ENCODE measurements at regions not wholly inside any gene's neighbourhood (a gene's known extent, or its start where the extent isn't known, plus 50 kb on each side); places are given as distances from the start of the nearest gene placed in this dataset.
"Not testable (repeated sequence)": the region's sequence is repeated elsewhere in the genome, so short reads cannot be mapped to it uniquely, and the experiment has no call there.

DNA sequence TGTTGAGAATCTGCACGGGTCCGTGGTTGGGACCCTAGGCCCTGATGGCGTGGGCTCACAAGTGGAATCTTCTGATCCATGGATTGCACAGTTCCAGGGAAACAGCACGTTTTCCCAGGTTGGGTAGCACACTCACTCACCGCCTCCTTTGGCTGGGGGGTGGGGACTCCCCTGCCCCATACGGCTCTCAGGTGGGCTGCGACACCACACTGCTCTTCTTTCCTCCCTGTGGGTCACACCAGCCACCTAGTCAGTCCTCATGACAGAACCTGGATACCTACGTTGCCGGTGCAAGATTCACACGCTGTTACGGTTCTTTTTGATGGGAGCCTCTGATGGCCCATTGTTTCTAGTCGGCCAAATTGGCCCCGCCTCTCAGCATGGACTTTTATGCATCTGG, 312.0 kb downstream of the MMUT start:
- no peaks in the 10 kb centered on the region for H3K27me3 Mint-ChIP-seq (ENCODE audit: low read depth)
- DNase-seq (no peak), ATAC-seq (replicated peaks in 1 of 2) (no peak)
- H3K4me1 Mint-ChIP-seq (ENCODE audit: low read depth) = no peaks in the 10 kb centered on the region
- peaks cover 6 to 16% of the 10 kb centered on the region in 2 donors for H3K9me3 Mint-ChIP-seq
- H3K27ac Mint-ChIP-seq = no peak overlapping the region
- no peak overlapping the region for H3K4me3 Mint-ChIP-seq
- peaks cover 3% of the 10 kb centered on the region in 2 donors for H3K36me3 Mint-ChIP-seq (ENCODE audit: insufficient read depth in 2 of 2)

DNA sequence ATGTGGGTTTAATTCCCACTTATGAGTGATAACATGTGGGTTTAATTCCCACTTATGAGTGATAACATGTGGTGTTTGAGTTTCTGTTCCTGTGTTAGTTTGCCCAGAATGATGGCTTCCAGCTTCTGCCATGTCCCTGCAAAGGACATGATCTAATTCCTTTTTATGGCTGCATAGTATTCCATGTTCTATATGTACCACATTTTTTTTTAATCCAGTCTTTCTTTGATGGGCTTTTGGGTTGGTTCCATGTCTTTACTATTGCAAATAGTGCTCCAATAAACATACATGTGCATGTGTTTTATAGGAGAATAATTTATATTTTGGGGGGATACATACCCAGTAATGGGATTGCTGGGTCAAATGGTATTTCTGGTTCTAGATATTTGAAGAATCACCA, 317.8 kb downstream of the MMUT start:
- Mint-ChIP-seq H3K27ac (no peak overlapping the region), H3K36me3 (ENCODE audit: insufficient read depth in 2 of 2) (peaks cover 0 to 2% of the 10 kb centered on the region in 2 donors), H3K4me3 (no peak overlapping the region), H3K9me3 (peaks cover 7 to 19% of the 10 kb centered on the region in 2 donors), H3K27me3 (ENCODE audit: low read depth) (no peaks in the 10 kb centered on the region), H3K4me1 (ENCODE audit: low read depth) (no peaks in the 10 kb centered on the region)
- ATAC-seq (replicated peaks in 1 of 2) (no peak), DNase-seq (no peak)

GRCh38 chr6:49142421-49143151, 320.5 kb downstream of the MMUT start:
- Mint-ChIP-seq H3K9me3 (peaks cover 2 to 8% of the 10 kb centered on the region in 2 donors), H3K27ac (no peak overlapping the region), H3K4me1 (ENCODE audit: low read depth) (no peaks in the 10 kb centered on the region), H3K4me3 (no peak overlapping the region), H3K36me3 (ENCODE audit: insufficient read depth in 2 of 2) (peaks cover 0 to 2% of the 10 kb centered on the region in 2 donors), H3K27me3 (ENCODE audit: low read depth) (no peaks in the 10 kb centered on the region)
- ATAC-seq (replicated peaks in 1 of 2) (no peak), DNase-seq (no peak)

GRCh38 chr6:49121970-49122369, 341.1 kb downstream of the MMUT start:
- ATAC-seq (replicated peaks in 1 of 2) (no peak), DNase-seq (no peak)
- Mint-ChIP-seq H3K9me3 (peaks cover 10% of the 10 kb centered on the region in 2 donors), H3K36me3 (ENCODE audit: insufficient read depth in 2 of 2) (peaks cover 0 to 2% of the 10 kb centered on the region in 2 donors), H3K4me1 (ENCODE audit: low read depth) (no peaks in the 10 kb centered on the region), H3K27ac (no peak overlapping the region), H3K27me3 (ENCODE audit: low read depth) (no peaks in the 10 kb centered on the region), H3K4me3 (no peak overlapping the region)

DNA sequence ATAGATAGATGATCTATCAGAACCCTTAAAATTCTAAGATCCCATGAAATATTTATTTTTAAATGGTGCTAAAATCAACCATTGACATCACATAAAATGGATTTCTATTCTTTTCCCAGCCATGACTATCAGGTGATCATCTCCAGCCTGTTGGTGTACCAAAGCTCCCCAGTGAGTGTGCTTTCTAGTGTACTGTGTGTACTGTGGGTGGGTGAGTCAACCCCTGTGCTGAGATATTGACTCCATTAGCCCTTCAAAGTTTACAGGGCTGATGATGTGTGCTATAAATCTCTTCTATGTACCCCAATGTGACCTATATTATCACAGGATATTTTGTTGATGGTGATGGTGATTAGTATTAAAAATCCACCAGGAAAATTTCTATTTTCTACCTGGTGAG, 344.6 kb downstream of the MMUT start:
- H3K36me3 Mint-ChIP-seq (ENCODE audit: insufficient read depth in 2 of 2) = peaks cover 0 to 4% of the 10 kb centered on the region in 2 donors
- no peak overlapping the region for H3K27ac Mint-ChIP-seq
- no peaks in the 10 kb centered on the region for H3K4me1 Mint-ChIP-seq (ENCODE audit: low read depth)
- H3K4me3 Mint-ChIP-seq = no peak overlapping the region
- DNase-seq (no peak), ATAC-seq (replicated peaks in 1 of 2) (no peak)
- H3K9me3 Mint-ChIP-seq = peaks cover 6 to 9% of the 10 kb centered on the region in 2 donors
- H3K27me3 Mint-ChIP-seq (ENCODE audit: low read depth) = no peaks in the 10 kb centered on the region

DNA sequence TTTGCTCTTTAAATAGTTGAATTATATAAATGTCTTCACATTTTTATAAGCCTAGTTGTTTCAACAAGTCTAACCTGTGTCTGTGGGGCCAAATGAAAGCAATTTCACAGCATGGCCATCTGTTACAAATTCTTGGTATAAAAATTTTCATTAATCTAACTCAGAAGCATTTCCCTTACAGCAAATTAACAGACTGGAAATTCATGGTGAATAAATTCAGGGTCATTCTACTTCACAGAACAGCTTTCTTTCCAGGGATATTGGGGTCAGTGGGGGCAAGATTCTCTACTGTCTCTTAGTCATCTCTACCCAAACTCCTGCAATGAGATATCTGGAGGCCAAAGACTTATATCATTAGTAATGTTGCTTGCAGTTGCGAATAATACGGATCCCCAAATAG, 352.1 kb downstream of the MMUT start:
- DNase-seq (no peak), ATAC-seq (replicated peaks in 1 of 2) (no peak)
- Mint-ChIP-seq H3K27ac (no peak overlapping the region), H3K4me3 (no peak overlapping the region), H3K9me3 (peaks cover 4% of the 10 kb centered on the region in 2 donors), H3K27me3 (ENCODE audit: low read depth) (no peaks in the 10 kb centered on the region), H3K4me1 (ENCODE audit: low read depth) (no peaks in the 10 kb centered on the region), H3K36me3 (ENCODE audit: insufficient read depth in 2 of 2) (peaks cover 0 to 2% of the 10 kb centered on the region in 2 donors)

GRCh38 chr6:49097664-49098063, 365.4 kb downstream of the MMUT start:
- not testable (repeated sequence) for H3K9me3 Mint-ChIP-seq; ATAC-seq (replicated peaks in 1 of 2); H3K4me3 Mint-ChIP-seq; H3K27ac Mint-ChIP-seq; H3K36me3 Mint-ChIP-seq (ENCODE audit: insufficient read depth in 2 of 2); DNase-seq; H3K27me3 Mint-ChIP-seq (ENCODE audit: low read depth); H3K4me1 Mint-ChIP-seq (ENCODE audit: low read depth)

- DNase-seq (no peak), ATAC-seq (replicated peaks in 1 of 2) (no peak)
- no peaks in the 10 kb centered on the region for H3K4me1 Mint-ChIP-seq (ENCODE audit: low read depth)
- no peaks in the 10 kb centered on the region for H3K27me3 Mint-ChIP-seq (ENCODE audit: low read depth)
- H3K36me3 Mint-ChIP-seq (ENCODE audit: insufficient read depth in 2 of 2) = no peaks in the 10 kb centered on the region
- H3K27ac Mint-ChIP-seq = no peak overlapping the region
- H3K9me3 Mint-ChIP-seq = peaks cover 6 to 7% of the 10 kb centered on the region in 2 donors
- H3K4me3 Mint-ChIP-seq = no peak overlapping the region
These were observed 365.9 kb downstream of the MMUT start for GRCh38 chr6:49097116-49097515.

DNA sequence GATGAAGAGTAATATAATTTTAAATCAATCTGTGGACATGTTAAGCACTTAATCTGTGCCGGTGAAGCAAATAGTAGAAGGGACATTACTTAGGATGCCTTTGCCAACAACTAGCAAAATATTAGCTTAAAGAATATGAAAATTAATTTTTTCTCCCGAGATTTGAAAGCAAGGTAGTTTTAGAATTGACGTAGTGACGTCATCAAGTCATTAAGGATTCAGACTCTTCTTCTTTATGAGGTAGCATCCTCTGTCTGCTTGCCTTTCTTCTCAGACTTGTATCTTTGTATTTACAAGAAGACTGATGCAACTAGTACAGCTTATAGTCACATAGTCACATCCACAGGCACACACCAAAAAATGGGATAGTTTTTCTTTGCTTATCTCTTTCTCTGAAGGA, 374.4 kb downstream of the MMUT start:
- Mint-ChIP-seq H3K4me3 (no peak overlapping the region), H3K9me3 (peaks cover 6 to 7% of the 10 kb centered on the region in 2 donors), H3K4me1 (ENCODE audit: low read depth) (no peaks in the 10 kb centered on the region), H3K36me3 (ENCODE audit: insufficient read depth in 2 of 2) (no peaks in the 10 kb centered on the region), H3K27me3 (ENCODE audit: low read depth) (no peaks in the 10 kb centered on the region), H3K27ac (no peak overlapping the region)
- DNase-seq (no peak), ATAC-seq (replicated peaks in 1 of 2) (no peak)

DNA sequence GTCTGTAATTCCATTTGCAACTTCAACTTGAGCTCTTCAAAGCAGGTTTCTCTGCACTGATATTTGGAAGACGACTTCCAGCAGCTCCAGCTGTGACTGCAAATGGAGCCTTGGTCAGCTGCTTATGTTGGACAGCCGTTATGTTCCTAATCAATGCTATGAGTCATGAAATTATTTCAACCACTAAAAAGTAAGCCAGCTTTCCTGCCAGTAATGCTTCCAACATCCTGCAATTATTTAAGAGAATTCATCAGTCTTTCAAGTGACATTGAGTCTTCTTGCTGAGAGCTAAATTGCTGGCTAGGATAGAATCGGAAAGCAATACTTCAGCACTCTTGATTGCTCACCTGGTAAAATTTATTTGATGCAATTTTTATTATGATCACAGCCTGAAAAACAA, 375.7 kb downstream of the MMUT start:
- ATAC-seq (replicated peaks in 1 of 2) = no peak
- peaks cover 6 to 7% of the 10 kb centered on the region in 2 donors for H3K9me3 Mint-ChIP-seq
- H3K4me3 Mint-ChIP-seq = no peak overlapping the region
- H3K27me3 Mint-ChIP-seq (ENCODE audit: low read depth) = no peaks in the 10 kb centered on the region
- DNase-seq = no peak
- H3K4me1 Mint-ChIP-seq (ENCODE audit: low read depth) = no peaks in the 10 kb centered on the region
- H3K27ac Mint-ChIP-seq = no peak overlapping the region
- H3K36me3 Mint-ChIP-seq (ENCODE audit: insufficient read depth in 2 of 2) = no peaks in the 10 kb centered on the region

DNA sequence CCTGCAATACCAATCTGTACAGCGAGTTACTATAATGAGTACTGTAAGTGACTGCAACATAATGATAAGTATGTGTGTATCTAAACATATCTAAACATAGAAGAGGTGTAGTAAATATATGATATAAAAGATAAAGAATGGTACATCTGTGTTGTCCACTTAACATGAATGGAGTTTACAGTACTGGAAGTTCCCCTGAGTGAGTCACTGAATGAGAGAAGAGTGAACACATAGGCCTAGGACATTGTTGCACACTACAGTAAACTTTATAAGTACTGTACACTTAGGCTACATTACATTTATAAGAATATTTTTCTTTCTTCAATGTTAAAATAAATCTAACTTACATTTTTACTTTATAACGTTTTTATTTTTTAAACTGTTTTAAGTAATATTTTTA, 380.4 kb downstream of the MMUT start:
- DNase-seq (no peak), ATAC-seq (replicated peaks in 1 of 2) (no peak)
- H3K36me3 Mint-ChIP-seq (ENCODE audit: insufficient read depth in 2 of 2) = no peaks in the 10 kb centered on the region
- no peaks in the 10 kb centered on the region for H3K27me3 Mint-ChIP-seq (ENCODE audit: low read depth)
- H3K9me3 Mint-ChIP-seq = peaks cover 4 to 7% of the 10 kb centered on the region in 2 donors
- no peak overlapping the region for H3K27ac Mint-ChIP-seq
- no peak overlapping the region for H3K4me3 Mint-ChIP-seq
- H3K4me1 Mint-ChIP-seq (ENCODE audit: low read depth) = no peaks in the 10 kb centered on the region

- H3K9me3 Mint-ChIP-seq = peaks cover 5 to 6% of the 10 kb centered on the region in 2 donors
- no peak overlapping the region for H3K4me3 Mint-ChIP-seq
These were observed 390.0 kb downstream of the MMUT start for GRCh38 chr6:49072885-49073620.

DNA sequence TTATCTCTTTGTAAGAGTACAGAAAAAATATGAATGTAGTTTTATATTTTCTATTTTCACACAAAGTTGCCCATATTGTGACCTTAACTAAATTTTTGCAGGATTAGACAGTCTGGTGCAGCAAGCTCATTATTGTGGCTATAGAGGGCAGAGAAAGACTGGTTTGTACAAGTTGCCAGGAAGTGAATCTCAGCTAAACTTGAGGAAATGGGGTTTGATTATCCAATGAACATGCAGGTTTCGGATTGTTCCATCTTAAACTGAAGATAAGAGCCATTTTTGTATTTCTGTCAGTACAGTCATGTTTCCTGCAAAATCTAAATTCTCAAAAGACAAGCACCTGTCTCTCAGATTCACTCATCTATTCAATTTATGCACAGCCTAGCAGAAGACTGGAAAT, 390.9 kb downstream of the MMUT start:
- Mint-ChIP-seq H3K9me3 (peaks cover 6 to 8% of the 10 kb centered on the region in 2 donors), H3K36me3 (ENCODE audit: insufficient read depth in 2 of 2) (peaks cover 0 to 2% of the 10 kb centered on the region in 2 donors), H3K27me3 (ENCODE audit: low read depth) (no peaks in the 10 kb centered on the region), H3K4me1 (ENCODE audit: low read depth) (no peaks in the 10 kb centered on the region), H3K27ac (no peak overlapping the region), H3K4me3 (no peak overlapping the region)
- ATAC-seq (replicated peaks in 1 of 2) = no peak
- no peak for DNase-seq

More at GRCh38 chr6:49072885-49073620, 390.0 kb downstream of the MMUT start:
- no peak for ATAC-seq (replicated peaks in 1 of 2)
- peaks cover 0 to 2% of the 10 kb centered on the region in 2 donors for H3K36me3 Mint-ChIP-seq (ENCODE audit: insufficient read depth in 2 of 2)
- no peak for DNase-seq
- H3K4me1 Mint-ChIP-seq (ENCODE audit: low read depth) = no peaks in the 10 kb centered on the region
- H3K27ac Mint-ChIP-seq = no peak overlapping the region
- no peaks in the 10 kb centered on the region for H3K27me3 Mint-ChIP-seq (ENCODE audit: low read depth)

Measured in activated T-cell treated with anti-CD3 and anti-CD28 coated beads, Interleukin-2, amount 50 U/mL, for 72 hours (primary cell).